Natural killer cell (primary cell): ENCODE measurements at regions not wholly inside any gene's neighbourhood (a gene's known extent, or its start where the extent isn't known, plus 50 kb on each side); places are given as distances from the start of the nearest gene placed in this dataset.

Experiments used
- ATAC-seq, 3 donors: fragments of 150-1000 bp in 2 of 3; fragments of 200-7000 bp in 1 of 3; cut with Tn5 transposase; 1 replicate in 1 of 3; 2 replicates in 2 of 3; pipeline ENCODE4 v1.10.0; 2021; ENCODE audit warnings: mild to moderate bottlenecking in 2 of 3, moderate library complexity in 2 of 3
- DNase-seq, 2 donors: peaks; one replicate each; pipeline versions ENCODE4 v3.0.0 to v3.0.0-alpha.2; 2013 to 2021; ENCODE audit warnings: mixed read lengths in 1 of 2
- H3K27ac ChIP-seq: one replicate; pipeline ENCODE4 v1.5.1; 2013; ENCODE audit warnings: mild to moderate bottlenecking, low read length
- H3K27me3 ChIP-seq: one replicate; pipeline ENCODE4 v1.6.1; 2013; ENCODE audit warnings: low read length; ENCODE audit not compliant: control insufficient read depth, insufficient read depth
- H3K36me3 ChIP-seq: one replicate; pipeline ENCODE4 v1.6.1; 2013; ENCODE audit warnings: low read length; ENCODE audit not compliant: control insufficient read depth, insufficient read depth
- H3K4me1 ChIP-seq: one replicate; pipeline ENCODE4 v1.6.1; 2013; ENCODE audit warnings: low read length; ENCODE audit not compliant: control insufficient read depth, insufficient read depth
- H3K4me3 ChIP-seq: one replicate; pipeline ENCODE4 v1.5.1; 2013; ENCODE audit warnings: low read length
- H3K9me3 ChIP-seq: one replicate; pipeline ENCODE4 v1.6.1; 2013; ENCODE audit warnings: low read length; ENCODE audit not compliant: control insufficient read depth, insufficient read depth
- H3K27ac Mint-ChIP-seq, 2 donors: one replicate each; pipeline ENCODE4 v1.8.0; 2022; ENCODE audit warnings: mild to moderate bottlenecking in 2 of 2, mixed read lengths in 2 of 2, moderate library complexity in 1 of 2
- H3K27me3 Mint-ChIP-seq, 2 donors: one replicate each; pipeline ENCODE4 v1.8.0; 2022; ENCODE audit warnings: low read depth in 2 of 2, mixed read lengths in 2 of 2
- H3K36me3 Mint-ChIP-seq: one replicate; pipeline ENCODE4 v1.8.0; 2022; ENCODE audit warnings: mixed read lengths
- H3K4me1 Mint-ChIP-seq, 2 donors: one replicate each; pipeline ENCODE4 v1.8.0; 2022; ENCODE audit warnings: mixed read lengths in 2 of 2
- H3K4me3 Mint-ChIP-seq: one replicate; pipeline ENCODE4 v1.8.0; 2022; ENCODE audit warnings: mild to moderate bottlenecking, moderate library complexity, mixed read lengths
- H3K9me3 Mint-ChIP-seq, 2 donors: one replicate each; pipeline ENCODE4 v1.8.0; 2022; ENCODE audit warnings: mixed read lengths in 2 of 2
- WGBS: methylation state at CpG from one replicate; pipeline ENCODE4 v1.1.7; 2013; ENCODE audit warnings: missing lambda C conversion rate; ENCODE audit not compliant: insufficient coverage; 5-methylcytosine and 5-hydroxymethylcytosine counted together
- intact Hi-C: fragments of 100-400 bp; cut with micrococcal nuclease; formaldehyde crosslinking; loops from one replicate; pipeline ENCODE4 v1.14.2; 2022
- TF ChIP-seq, protein P1 (sequence below): fragments of 200-600 bp; IDR thresholded peaks from one replicate; pipeline ENCODE4 v1.8.0; 2022; ENCODE audit warnings: antibody characterized with exemption

DNA sequence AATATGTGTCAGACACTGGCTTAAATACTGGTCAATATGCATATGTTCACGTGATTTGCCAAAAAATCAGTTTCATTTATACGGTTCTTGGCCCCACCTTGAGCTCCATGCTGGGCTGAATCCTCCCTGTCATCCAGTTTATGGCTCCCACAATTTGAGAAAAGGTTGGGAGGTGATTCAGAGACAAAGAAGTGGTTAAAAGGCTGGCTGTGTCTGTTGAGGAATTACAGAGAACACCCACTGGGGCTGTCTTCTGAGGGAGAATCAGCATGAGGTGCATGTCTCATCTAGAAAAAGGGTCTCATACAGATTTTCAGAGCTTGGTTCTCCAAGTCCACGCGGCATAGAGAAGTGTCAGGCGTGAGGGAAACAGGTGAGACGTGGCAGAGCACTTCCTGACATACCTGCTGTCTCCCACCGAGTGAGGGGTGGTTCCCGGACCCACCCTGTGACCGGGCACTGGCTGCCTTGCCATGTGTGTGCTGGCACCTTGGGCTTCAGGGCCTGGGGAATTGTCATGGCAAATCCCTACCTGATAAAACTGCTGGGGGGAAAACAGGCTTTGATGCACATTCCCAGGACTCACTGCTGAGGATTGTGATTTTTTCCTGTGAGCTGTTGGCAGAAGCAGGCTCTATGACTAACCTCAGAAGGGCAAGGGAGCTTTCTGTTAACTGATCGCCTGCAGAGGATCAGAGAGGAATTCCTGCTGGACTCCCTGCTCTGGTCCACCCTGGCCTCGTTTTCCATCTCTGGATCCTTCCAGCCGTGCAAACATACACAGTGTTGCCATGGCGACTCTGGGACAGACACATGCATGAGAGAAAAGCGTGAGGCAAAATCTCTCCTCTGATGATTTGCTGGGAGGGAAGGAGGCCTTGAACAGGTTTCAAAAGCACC lies 223.6 kb downstream of the ADAMTS15 start:
- H3K4me1 Mint-ChIP-seq, result no peaks in the 10 kb centered on the region
- Histone ChIP-seq H3K27me3 (no peaks in the 10 kb centered on the region), H3K9me3 (no peaks in the 10 kb centered on the region), H3K36me3 (no peaks in the 10 kb centered on the region), H3K27ac (no peak overlapping the region), H3K4me1 (no peaks in the 10 kb centered on the region), H3K4me3 (no peak overlapping the region)
- TF ChIP-seq, protein P1, sequence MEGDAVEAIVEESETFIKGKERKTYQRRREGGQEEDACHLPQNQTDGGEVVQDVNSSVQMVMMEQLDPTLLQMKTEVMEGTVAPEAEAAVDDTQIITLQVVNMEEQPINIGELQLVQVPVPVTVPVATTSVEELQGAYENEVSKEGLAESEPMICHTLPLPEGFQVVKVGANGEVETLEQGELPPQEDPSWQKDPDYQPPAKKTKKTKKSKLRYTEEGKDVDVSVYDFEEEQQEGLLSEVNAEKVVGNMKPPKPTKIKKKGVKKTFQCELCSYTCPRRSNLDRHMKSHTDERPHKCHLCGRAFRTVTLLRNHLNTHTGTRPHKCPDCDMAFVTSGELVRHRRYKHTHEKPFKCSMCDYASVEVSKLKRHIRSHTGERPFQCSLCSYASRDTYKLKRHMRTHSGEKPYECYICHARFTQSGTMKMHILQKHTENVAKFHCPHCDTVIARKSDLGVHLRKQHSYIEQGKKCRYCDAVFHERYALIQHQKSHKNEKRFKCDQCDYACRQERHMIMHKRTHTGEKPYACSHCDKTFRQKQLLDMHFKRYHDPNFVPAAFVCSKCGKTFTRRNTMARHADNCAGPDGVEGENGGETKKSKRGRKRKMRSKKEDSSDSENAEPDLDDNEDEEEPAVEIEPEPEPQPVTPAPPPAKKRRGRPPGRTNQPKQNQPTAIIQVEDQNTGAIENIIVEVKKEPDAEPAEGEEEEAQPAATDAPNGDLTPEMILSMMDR, result no peak
- H3K27ac Mint-ChIP-seq, result no peak overlapping the region
- ATAC-seq (no peak), DNase-seq (no peak)
- no peaks in the 10 kb centered on the region for H3K9me3 Mint-ChIP-seq
- H3K4me3 Mint-ChIP-seq, result no peak overlapping the region
- no peaks in the 10 kb centered on the region for H3K36me3 Mint-ChIP-seq
- H3K27me3 Mint-ChIP-seq, result peaks cover 8 to 11% of the 10 kb centered on the region in 2 donors
- intact Hi-C loops, result no loop called here
- 83% methylated on average over 14 of the region's 14 CpGs for WGBS

DNA sequence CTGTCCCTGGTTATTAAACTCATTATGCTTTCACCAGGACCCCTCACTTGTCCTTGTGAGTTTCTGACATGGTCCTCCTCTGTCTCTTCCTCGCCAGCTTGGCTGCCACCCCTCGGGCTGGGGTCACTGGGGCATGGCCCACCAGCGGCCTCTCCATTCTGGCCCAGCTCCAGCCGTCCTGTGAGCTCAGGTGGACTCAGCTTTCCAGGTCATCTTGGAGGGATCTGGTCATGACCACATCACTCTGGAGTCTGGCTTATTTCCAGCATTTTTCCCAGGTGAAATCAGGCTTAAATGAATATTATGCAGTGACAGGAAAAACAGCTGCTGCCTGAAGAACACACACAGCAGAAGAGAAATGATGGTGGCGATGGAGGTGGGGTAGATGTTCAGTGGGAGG lies 224.5 kb downstream of the ADAMTS15 start:
- DNase-seq (no peak), ATAC-seq (no peak)
- intact Hi-C loops, result no loop called here
- Mint-ChIP-seq H3K4me1 (no peaks in the 10 kb centered on the region), H3K9me3 (no peaks in the 10 kb centered on the region), H3K27ac (no peak overlapping the region), H3K27me3 (peaks cover 8 to 11% of the 10 kb centered on the region in 2 donors), H3K4me3 (no peak overlapping the region), H3K36me3 (no peaks in the 10 kb centered on the region)
- Histone ChIP-seq H3K4me3 (no peak overlapping the region), H3K27me3 (no peaks in the 10 kb centered on the region), H3K9me3 (peaks cover 4% of the 10 kb centered on the region), H3K27ac (no peak overlapping the region), H3K4me1 (no peaks in the 10 kb centered on the region), H3K36me3 (no peaks in the 10 kb centered on the region)
- TF ChIP-seq, protein P1, result no peak
- 77% methylated on average over 5 of the region's 5 CpGs for WGBS

DNA sequence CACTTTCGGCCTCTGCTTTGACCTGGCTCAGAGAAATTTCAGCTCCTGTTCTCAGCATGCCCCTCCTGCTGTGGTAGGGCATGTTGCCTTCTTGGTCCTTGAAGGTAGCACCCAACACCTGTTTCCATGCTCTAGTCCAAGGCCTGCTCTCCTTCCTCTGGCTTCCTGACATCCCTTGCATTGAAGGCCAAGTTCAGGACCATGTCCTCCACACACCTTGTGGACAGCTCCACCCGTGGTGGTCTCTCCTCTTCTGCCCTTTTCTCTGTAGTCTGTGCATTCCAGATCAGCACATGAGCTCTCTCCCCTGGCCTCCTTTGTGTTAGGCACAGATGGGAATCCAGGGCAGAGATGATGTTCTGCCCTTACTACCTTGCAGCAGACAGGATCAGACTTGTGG lies 225.3 kb downstream of the ADAMTS15 start:
- Histone ChIP-seq H3K4me1 (no peaks in the 10 kb centered on the region), H3K4me3 (no peak overlapping the region), H3K9me3 (peaks cover 4% of the 10 kb centered on the region), H3K36me3 (no peaks in the 10 kb centered on the region), H3K27me3 (no peaks in the 10 kb centered on the region), H3K27ac (no peak overlapping the region)
- H3K36me3 Mint-ChIP-seq, result peaks cover 7% of the 10 kb centered on the region
- peaks cover under 1 to 1% of the 10 kb centered on the region in 2 donors for H3K9me3 Mint-ChIP-seq
- ATAC-seq (no peak), DNase-seq (no peak)
- 80% methylated on average over 2 of the region's 2 CpGs for WGBS
- intact Hi-C loops, result no loop called here
- no peak overlapping the region for H3K4me3 Mint-ChIP-seq
- TF ChIP-seq, protein P1, result no peak
- no peaks in the 10 kb centered on the region for H3K4me1 Mint-ChIP-seq
- no peak overlapping the region for H3K27ac Mint-ChIP-seq
- peaks cover 8 to 11% of the 10 kb centered on the region in 2 donors for H3K27me3 Mint-ChIP-seq
